Tibial nerve (tissue), 4 donors: ENCODE measurements at regions not wholly inside any gene's neighbourhood (a gene's known extent, or its start where the extent isn't known, plus 50 kb on each side); places are given as distances from the start of the nearest gene placed in this dataset.
"Not testable (repeated sequence)": the region's sequence is repeated elsewhere in the genome, so short reads cannot be mapped to it uniquely, and the experiment has no call there.

Experiments
- CTCF ChIP-seq, 5 experiments: fragments of 200-600 bp in 3 of 5; fragments of 450-650 bp in 2 of 5; sonication (generic) in 3 of 5; IDR thresholded peaks; one replicate each; pipeline ENCODE4 v1.5.1; 2016 to 2019; ENCODE audit warnings: antibody characterized with exemption in 5 of 5, mild to moderate bottlenecking in 3 of 5, moderate library complexity in 2 of 5
- EP300 ChIP-seq, 2 donors: sonication (generic); formaldehyde crosslinking; IDR thresholded peaks; one replicate each; pipeline ENCODE4 v1.6.1; 2017; ENCODE audit warnings: antibody characterized with exemption in 2 of 2, mild to moderate bottlenecking in 1 of 2

GRCh38 chr1:83263808-83264207 is 735.1 kb downstream of the TTLL7 start:
- TF ChIP-seq EP300, CTCF (IDR thresholded peaks at IDR 0.05): not testable (repeated sequence)
